ENCODE measurements at regions not wholly inside any gene's neighbourhood (a gene's known extent, or its start where the extent isn't known, plus 50 kb on each side); places are given as distances from the start of the nearest gene placed in this dataset.
"Not testable (repeated sequence)": the region's sequence is repeated elsewhere in the genome, so short reads cannot be mapped to it uniquely, and the experiment has no call there.

DNA sequence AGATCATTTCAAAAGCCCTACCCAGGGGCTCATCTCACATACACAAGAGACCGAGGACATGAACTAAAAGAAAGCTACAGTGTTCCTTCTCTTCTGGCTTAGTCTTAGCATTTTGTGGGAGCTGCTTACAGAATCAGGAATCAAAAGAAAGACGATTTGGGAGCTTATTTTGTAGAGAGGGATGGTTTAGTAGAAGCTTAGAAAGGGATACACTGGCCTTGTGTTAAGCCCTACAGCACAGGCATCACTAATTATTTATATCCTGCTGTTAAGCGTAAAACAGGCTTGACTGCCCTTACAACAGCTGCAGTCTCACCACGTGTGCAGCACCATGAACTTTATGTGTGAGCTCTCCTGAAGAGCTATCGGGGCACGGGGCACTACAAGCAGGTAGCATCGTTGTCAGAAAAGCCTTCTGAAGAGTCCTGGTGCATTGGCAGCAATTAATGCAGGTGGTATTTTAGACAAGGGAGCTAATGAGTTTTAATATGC, 798.3 kb downstream of the NXPH1 start:
- no peak for DNase-seq

DNA sequence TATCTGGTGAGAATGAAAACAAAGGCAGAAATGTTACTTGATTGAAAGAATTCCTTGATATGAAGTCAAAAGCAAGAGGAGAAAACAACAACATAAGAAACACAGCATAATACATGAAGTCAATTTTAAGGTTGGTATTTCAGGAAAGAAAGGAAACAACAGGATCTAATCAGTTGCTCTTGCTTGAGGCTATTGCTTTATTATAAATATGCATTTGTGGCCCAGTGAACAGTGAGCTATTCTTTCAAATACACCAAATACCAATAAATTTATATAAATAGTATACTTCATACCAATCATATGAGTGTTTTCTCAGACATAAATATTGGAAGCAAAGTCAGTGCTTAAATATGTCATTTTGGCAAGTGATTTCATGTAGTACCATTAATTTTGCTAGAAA, 806.6 kb downstream of the NXPH1 start:
- no peak for DNase-seq

DNA sequence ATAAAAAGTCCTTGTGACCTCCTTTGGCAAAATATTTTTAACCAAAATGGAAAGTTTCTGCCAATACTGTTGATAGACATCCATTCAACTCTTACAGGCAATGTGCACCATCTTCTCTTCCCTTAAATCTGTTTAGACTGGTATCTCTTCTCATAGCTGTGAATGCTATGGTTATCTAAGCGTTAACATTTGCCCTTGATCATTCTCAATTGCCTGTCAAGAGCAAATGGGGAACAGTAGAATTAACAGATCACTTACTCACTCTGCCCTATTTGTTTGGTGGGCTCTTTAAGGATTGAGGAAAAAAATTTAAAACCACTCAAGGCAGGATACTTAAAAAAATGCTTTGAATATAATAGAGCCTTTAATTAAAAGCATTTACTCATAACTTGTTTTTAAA, 808.4 kb downstream of the NXPH1 start:
- DNase-seq, result no peak

DNA sequence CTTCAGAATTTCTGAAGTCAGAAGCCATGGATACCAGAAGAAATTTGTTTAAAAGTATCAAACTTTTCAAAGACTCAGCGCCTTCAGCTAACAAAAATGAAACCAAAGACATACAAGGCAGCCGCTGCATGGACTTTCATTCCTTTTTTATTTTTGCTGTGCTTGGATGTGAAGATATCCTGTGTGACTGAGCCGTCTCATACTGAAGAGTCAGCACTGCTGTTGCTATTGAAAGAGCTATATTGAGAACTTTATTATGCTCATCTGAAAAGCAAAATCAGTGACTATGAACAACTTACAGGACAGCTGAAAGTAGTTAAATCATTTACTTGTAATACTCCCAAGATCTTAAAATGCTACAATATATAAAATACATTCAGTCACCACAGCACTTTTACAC, 809.2 kb downstream of the NXPH1 start:
- DNase-seq, result no peak

DNA sequence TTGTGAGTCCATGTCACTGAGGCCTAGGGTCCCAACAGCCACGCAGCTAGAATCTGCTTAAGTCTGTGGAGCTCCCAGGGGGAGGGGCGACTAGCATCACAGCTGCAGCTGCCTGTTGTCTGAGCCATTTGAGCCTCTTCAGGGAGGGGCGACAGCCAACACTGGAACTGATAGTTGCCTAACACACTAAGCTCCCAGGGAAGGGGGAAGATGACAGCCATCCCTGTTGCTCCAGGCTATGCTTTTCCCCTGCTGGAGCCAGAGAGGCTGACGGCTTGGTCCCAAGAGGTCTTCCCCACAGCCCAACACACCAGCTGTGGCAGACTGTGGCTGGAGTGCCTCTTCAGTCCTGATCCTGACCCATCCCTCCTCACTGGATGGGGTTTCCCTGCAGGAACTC, 817.5 kb downstream of the NXPH1 start:
- no peak for DNase-seq

DNA sequence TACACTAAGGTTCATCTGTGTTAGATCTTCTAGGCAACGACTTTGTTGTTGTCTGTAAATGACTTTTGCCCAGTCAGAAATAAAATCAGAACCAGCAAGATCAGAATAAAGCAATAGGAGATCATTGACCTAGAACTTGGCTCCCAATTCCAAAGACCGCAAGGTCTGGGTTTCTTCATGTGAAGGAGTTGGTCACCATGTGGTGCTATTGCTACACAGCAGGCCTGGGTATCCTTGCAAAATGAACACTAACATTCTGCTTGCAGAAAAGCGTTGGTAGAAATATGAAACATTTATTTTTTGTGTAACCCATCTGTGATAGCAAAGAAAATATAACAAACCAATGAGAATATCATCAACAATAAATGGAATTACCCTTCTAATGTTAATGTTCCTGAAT, 831.0 kb downstream of the NXPH1 start:
- no peak for DNase-seq

DNA sequence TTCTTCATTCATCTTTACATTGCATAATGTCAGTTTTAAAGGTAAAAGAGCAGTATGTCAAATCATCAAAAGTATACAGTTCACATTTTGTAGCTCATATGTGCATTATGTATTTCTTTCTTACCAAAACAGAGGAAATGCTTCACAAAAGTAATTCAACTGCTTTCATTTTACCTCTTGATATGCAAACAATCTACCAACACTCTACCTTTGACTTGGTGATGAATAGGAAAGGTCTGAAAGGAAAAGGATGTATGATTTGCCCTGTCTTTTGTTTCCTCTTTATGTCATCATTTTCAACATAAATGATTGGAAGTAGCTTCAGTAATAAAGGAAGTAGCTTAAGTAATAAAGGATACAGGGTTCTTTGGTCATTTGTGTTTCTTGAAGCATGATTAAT, 846.7 kb downstream of the NXPH1 start:
- DNase-seq, result no peak

DNA sequence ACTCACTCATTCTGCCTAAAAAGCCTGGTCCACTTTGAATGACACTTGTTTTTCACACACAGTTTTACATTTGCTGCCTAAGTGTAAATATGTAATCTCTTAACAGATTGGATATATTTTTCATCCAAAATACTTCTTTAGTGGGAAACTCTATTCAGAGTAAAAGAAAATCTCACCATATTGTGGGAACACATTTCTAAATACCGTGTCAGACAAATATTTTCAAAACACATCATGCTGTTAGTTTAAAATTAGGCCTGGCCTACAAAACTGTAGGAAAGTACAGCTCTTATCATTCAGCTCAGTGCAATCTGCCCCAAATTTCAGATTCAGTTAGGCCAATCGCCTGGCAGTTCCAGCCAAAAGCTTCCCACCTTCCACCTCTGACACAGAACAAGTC, 849.8 kb downstream of the NXPH1 start:
- DNase-seq, result no peak

DNA sequence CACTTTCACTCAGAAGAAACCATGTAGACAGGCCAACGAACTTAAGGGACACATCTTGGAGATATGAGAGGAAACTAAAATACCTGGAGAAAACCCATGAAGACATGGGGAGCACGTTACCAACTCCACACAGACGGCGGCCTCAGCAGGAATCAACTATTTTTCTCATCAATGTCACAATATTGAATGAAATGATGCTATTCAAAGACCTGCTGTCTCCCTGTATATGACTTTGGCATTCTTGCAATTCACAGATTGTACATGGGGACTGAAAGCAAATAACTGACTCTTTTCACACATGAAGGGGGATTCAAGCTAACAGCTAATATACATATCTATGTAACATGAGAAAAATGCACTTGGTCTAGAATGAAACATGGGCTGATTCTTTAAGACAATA, 869.0 kb downstream of the NXPH1 start:
- DNase-seq, result no peak

DNA sequence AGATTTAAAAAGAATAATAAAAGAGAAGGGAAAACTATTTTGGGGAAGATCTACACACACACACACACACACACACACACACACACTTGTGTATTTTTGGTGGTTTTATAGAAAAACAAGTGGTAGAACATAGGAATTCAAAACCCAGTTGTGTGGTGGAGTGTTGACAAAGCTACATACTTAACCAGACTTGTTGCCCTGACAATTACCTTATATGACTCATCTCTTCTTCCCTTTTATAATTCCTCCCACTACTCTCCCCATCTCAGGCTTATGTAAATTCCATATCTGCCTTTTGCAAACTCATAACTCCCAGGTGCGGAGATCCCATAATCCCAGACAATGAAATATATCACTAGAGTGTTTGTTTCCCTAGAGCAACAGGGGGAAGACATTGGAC, 873.7 kb downstream of the NXPH1 start:
- no peak for DNase-seq

DNA sequence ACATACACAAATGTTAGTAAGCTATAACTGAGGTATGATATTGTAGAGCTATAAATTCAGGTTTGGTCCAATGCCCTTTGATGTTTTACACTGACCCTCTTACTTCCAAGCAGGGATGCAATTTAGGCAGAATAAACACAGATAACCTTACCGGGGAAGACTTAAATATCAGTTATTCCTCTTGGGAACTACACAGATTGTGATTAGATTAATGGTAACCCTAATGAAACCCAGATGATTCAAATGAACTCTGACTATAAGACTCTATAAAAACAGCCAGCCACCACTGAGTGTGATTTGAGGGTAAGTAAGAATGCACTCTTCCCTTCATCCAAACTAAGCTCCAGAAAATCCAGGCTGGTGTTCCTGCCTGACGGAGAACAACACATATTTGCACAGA, 891.1 kb downstream of the NXPH1 start:
- no peak for DNase-seq

DNA sequence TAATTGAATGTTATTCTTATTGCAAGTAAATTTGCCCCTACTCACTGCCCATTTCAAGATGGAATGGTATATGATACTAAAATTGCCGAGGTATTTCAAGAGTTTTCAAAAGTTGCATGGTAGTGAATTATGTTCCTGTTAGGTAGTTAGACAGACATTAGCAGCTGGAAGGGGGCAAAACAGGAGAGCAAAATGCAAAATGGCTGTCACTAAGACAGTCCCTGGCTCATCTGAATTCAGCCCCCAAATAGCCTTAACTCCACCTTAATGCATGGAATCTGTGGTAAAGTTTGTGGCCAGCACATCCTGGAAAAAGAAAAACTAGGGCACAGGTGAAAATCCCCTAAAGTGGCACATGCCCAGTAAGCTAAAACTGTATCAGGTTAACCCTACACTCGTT, 894.9 kb downstream of the NXPH1 start:
- DNase-seq, result no peak

DNA sequence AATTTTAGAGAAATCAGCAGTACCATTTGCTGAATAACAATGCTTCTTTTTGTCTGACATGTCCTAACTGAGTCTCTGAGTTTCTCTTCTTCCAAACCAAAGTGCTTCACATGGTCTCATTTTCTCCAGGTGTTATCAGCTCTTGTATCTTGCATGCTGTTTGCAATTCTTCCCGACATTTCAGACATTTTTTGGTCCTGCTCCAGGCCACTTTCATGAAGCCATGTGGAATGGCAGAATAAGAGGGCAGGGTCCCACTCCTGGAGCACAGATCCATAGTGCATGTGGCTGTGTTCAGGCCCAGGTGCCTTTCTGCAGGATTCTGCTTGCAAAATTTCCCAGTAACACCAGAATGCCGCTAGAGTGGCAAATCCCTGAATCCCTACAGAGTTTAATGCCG, 916.2 kb downstream of the NXPH1 start:
- DNase-seq, result no peak

DNA sequence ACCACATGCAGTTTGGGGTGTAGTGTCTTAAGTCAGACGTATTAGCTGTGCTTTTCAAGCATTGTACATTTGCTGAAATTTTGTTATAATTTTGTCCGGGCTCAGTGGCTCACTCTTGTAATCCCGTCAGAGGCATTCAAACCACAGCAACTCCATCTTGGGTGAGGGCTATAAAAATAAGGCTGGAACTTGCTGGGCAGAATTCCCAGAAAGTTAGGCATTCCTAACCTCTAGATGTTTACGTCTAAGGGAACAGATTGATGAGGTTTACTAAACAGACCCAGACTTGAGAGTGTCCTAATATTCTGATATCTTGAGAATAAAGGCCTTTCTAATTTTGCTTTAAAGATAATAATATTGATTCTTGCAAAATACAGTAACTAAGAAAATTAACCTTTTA, 957.8 kb downstream of the NXPH1 start:
- DNase-seq, result no peak

DNA sequence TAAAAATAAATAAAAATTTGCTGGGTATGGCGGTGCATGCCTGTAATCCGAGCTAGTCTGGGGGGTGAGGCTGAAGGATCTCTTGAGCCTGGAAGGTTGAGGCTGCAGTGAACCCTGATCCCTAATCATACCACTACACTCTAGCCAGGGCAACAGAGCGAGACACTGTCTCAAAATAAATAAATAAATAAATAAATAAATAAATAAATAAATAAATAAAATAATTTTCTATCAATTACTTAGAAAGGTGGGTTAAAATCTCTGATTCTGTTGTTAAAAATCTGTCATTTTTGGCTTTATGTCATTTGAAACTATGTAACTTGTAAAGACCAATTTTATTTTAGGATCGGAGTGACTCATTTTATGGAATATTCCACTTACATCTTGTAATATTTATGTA, 958.6 kb downstream of the NXPH1 start:
- no peak for DNase-seq

DNA sequence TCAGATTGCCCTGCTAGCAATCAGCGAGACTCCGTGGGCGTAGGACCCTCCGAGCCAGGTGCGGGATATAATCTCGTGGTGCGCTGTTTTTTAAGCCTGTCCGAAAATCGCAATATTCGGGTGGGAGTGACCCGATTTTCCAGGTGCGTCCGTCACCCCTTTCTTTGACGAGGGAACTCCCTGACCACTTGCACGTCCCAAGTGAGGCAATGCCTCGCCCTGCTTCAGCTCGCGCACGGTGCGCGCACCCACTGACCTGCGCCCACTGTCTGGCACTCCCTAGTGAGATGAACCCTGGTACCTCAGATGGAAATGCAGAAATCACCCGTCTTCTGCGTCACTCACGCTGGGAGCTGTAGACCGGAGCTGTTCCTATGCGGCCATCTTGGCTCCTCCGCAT, 971.0 kb downstream of the NXPH1 start:
- not testable (repeated sequence) for DNase-seq

DNA sequence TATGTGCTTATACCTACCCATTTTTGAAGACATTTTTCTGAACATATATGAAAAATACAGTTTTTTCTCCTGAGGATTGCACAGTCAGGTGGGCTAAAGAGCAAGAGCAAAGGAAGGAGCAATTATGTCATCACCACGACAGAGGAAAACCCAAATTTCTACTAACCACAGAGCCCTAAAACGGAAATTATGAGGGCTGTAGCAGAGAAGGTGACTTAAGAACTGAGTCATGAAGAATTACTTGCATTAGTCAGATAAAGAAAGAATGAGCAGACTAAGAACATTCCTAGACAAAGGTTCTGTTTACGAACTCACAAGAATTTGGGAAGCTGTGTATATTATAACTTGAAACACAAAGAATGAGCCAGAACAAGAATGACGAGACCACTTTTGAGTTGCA, 974.4 kb downstream of the NXPH1 start:
- no peak for DNase-seq

DNA sequence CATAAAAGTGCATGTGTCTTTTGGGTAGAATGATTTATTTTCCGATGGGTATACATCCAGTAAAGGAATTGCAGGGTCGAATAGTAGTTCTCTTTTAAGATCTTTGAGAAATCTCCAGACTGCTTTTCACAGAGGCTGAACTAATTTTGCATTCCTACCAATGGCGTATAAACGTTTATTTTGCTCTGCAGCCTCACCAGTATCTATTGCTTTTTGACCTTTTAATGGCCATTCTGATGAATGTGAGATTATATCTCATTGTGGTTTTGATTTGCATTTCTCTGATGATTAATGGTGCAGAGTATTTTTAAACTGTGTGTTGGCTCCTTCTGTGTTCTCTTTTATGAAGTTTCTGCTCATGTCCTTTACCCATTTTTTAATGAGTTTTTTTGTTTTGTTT, 1020.1 kb downstream of the NXPH1 start:
- no peak for DNase-seq

DNA sequence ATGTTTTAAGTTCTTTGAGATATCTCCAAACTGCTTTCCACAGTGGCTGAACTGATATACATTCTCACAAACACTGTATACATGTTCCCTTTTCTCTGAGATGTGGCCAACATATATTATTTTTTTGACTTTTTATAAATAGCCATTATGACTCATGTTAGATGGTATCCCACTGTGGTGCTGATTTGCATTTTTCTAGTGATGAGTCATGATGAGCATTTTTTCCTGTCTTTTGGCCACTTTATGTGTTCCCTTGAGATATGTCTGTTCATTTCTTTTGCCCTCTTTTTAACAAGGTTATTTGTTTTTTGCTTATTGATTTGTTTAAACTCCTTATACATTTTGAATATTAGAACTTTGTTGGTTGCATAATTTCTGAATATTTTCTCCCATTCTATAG, 1055.1 kb downstream of the NXPH1 start:
- DNase-seq, result no peak

DNA sequence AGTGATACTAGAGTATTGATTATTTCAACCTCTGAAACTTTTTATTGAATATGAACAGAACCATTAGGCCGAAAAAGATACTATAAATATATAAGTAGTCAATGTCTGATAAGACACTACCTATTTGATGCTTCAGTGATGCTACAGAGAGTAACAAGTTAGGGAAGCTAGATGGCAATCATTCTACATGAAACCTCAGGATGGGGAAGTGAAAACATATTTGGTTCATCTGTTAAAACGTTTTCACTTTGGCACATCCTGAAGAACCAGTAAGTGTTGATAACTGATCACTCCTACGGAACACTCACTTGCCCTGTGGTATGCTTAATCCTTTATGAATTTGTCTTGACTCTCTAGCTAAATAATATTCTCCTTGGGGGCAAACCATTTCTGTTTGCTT, 1064.9 kb downstream of the NXPH1 start:
- no peak for DNase-seq

DNA sequence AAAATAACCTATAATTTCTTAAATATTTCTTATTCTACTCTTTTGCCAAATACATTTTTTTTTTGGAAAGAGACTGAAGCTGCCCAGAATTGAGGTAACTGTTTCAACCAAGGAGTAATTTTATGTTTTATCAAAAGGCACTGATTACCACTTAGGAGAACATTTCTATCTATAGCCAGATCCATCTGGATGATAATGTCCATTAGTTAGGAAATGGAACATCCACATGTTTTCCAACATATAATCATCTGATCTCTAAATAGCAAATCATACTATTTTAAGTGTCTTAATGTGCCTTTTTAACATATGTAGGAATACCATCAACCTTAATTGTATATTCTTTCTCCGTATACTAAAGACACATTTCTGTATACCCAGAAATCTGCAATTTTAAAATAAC, 1068.9 kb downstream of the NXPH1 start:
- no peak for DNase-seq

DNA sequence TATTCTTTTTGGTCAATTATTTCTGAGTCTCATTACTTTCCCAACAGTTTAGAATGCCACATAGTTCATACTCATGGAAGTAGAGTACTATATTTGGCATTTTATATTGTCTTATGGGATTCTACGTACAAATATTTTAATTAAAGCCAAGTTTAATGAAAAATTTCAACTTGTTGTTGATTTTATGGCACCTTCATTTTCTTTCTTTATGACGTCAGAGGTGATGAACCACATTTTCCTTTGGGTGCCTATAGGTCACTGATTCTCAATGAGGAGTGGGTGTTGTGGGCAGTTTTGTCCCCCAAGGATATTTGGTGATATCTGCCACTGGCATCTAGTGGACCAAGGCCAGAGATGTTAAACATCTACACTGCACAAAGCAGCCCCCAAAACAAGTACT, 1071.3 kb downstream of the NXPH1 start:
- no peak for DNase-seq

DNA sequence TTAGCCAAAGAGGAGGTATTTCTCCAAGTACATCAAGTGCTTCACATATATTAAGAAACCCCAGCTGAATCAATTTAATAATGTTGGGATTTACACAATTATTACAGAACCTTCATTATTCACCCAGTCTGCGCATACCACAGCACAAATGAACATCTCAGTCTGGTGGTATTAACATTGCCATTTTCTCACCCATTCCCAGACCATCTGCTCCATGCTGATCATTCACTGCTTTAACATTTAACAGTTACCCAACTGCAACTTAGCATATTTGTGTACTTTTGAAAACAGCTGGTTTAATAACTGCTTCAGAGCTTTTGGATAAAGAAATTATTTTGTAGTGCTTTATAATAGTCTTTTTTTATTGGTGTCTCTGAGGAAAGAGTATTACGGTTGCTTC, 1072.1 kb downstream of the NXPH1 start:
- DNase-seq, result no peak

DNA sequence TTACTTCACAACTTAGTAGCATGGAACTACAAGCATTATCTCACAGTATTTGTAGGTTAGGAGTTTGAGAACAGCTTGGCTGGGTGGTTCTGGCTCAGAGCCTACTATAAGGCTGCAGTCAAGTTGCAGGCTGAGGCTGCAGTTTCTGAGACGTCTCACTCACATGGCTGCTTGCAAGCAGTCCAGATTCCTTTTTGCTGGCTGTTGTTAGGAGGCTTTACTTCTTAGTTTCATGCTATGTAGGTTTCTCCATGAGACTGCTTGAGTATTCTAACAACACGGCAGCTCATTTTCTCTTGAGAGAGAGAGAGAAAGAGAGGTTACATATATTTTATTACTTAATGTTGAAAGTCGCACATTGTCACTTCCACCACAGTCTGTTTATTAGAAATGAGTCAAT, 1073.9 kb downstream of the NXPH1 start:
- no peak for DNase-seq

DNA sequence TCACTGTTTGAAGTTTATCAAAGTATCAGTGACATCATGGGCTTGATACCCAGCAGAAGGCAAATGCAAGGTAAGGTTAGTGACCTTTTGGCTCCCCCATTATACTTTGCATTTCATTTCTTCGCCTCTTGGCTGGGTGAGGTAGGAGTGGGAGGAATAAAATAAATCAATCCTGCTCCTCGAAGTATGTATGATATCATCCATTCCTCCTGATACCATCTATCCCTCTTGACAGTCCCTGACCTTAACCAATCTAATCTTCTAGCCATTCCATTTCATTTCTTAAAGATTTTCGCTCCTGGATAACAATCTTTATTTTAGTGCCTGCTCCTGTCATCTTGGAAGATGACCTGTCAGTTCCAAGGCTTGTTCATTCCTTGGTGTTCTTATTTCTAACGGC, 1083.3 kb downstream of the NXPH1 start:
- no peak for DNase-seq

DNA sequence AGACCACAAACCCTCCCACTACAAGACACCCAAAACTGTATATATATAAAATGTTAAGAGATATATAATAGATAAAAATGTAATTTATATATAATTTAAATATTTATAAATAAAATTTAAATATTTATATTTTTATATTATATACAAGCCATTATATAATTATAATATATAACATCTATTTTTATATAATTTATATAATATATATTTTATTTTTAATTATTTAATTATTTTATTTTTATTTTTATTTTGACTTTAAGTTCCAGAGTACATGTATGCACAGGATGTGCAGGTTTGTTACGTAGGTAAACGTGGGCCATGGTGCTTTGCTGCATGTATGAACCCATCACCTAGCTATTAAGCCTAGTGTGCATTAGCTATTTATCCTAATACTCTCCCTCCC, 1090.2 kb downstream of the NXPH1 start:
- no peak for DNase-seq
